Mucosa of descending colon (tissue), 3 donors: ENCODE measurements at regions not wholly inside any gene's neighbourhood (a gene's known extent, or its start where the extent isn't known, plus 50 kb on each side); places are given as distances from the start of the nearest gene placed in this dataset.

Experiments used
- ATAC-seq: fragments of 200-7000 bp; cut with Tn5 transposase; one replicate; pipeline ENCODE4 v1.9.1; 2020; ENCODE audit warnings: mild to moderate bottlenecking, moderate library complexity
- DNase-seq, 3 donors: peaks; one replicate each; pipeline ENCODE4 v3.0.0-alpha.2; 2020
- H3K36me3 ChIP-seq: fragments of 200-600 bp; one replicate; pipeline ENCODE4 v1.8.0; 2021; ENCODE audit warnings: low read depth, mild to moderate bottlenecking
- H3K4me1 ChIP-seq: fragments of 200-600 bp; one replicate; pipeline ENCODE4 v1.8.0; 2021; ENCODE audit warnings: low read depth, mild to moderate bottlenecking
- H3K4me3 ChIP-seq: fragments of 200-600 bp; one replicate; pipeline ENCODE4 v1.8.0; 2021; ENCODE audit warnings: mild to moderate bottlenecking
- H3K9me3 ChIP-seq: fragments of 200-600 bp; one replicate; pipeline ENCODE4 v1.8.0; 2021; ENCODE audit warnings: mild to moderate bottlenecking
- CTCF ChIP-seq: fragments of 200-600 bp; IDR thresholded peaks from one replicate; pipeline ENCODE4 v1.8.0; 2022; ENCODE audit warnings: antibody characterized with exemption, mild to moderate bottlenecking
- intact Hi-C, 2 donors: fragments of 100-400 bp; cut with DNase I in 1 of 2; cut with micrococcal nuclease in 1 of 2; formaldehyde crosslinking; loops; one replicate each; pipeline versions ENCODE4 v1.11.0 to v1.11.1; 2022; cut with DNase I, micrococcal nuclease
- donor health status: DM: no; HTN: no; CAD: no; lungs with moderate emphysema.
- donor health status: DM: no; HTN: no; CAD: no.
- donor health status: DM: no; HTN: yes; CAD: no.

DNA sequence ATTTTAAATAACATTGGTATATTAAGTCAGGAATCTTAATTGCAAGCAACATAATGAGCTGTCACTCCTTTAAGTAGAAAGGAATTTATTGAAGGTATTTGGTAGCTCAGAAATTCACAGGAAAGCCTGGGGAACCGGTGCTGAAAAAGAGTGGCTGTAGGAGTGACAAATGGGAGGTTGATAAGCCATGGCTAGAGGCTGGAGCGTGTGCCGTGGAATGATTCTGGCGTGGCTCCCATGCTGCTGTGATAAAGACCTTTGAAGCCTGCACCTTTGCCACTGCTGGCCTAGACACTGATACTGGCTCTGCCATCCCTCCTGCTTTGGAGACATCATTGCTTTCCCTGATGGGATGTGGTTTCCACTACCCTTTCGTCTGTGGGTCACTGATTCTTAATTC is 65.7 kb upstream of the ATG10 start:
- intact Hi-C loops, result no loop called here
- Histone ChIP-seq H3K36me3 (no peaks in the 10 kb centered on the region), H3K9me3 (no peaks in the 10 kb centered on the region), H3K4me3 (no peak overlapping the region), H3K4me1 (no peaks in the 10 kb centered on the region)
- TF ChIP-seq CTCF, result no peak
- ATAC-seq, result no peak
- no peak for DNase-seq

- H3K9me3 ChIP-seq, result no peaks in the 10 kb centered on the region
- intact Hi-C loops, result no loop called here
- no peak overlapping the region for H3K4me3 ChIP-seq
- ATAC-seq (no peak), DNase-seq (no peak)
- no peak for TF ChIP-seq CTCF
- no peaks in the 10 kb centered on the region for H3K36me3 ChIP-seq
- H3K4me1 ChIP-seq, result no peaks in the 10 kb centered on the region
These were observed 67.0 kb upstream of the ATG10 start for GRCh38 chr5:81904861-81905260.

- intact Hi-C loops, result no loop called here
- H3K4me1 ChIP-seq, result no peaks in the 10 kb centered on the region
- no peak overlapping the region for H3K4me3 ChIP-seq
- no peak for ATAC-seq
- DNase-seq, result no peak
- no peak for TF ChIP-seq CTCF
- no peaks in the 10 kb centered on the region for H3K36me3 ChIP-seq
- no peaks in the 10 kb centered on the region for H3K9me3 ChIP-seq
These were observed 67.7 kb upstream of the ATG10 start for GRCh38 chr5:81904166-81904565.

DNA sequence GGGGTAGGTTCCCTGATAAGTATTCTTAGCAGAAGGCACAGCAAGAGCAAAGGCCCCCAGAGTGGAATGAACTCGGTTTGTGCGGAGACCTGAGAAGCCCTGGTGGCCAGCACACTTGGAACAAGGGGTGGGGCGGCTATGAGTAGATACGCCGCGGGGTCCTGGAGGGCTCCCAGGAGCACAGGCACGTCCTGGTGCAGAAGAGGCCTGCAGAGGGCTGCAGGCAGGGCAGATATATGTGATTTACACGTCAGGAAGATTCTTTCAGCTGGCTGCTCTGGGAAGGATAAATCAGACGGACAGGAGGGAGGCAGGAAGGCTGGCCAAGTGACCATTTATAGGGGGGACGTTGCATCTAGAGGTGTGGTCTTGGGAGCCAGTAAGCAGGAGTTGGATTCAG is 70.2 kb upstream of the ATG10 start:
- DNase-seq, result no peak
- intact Hi-C loops, result no loop called here
- H3K4me3 ChIP-seq, result no peak overlapping the region
- no peaks in the 10 kb centered on the region for H3K36me3 ChIP-seq
- TF ChIP-seq CTCF, result no peak
- H3K4me1 ChIP-seq, result no peaks in the 10 kb centered on the region
- no peak for ATAC-seq
- H3K9me3 ChIP-seq, result no peaks in the 10 kb centered on the region

DNA sequence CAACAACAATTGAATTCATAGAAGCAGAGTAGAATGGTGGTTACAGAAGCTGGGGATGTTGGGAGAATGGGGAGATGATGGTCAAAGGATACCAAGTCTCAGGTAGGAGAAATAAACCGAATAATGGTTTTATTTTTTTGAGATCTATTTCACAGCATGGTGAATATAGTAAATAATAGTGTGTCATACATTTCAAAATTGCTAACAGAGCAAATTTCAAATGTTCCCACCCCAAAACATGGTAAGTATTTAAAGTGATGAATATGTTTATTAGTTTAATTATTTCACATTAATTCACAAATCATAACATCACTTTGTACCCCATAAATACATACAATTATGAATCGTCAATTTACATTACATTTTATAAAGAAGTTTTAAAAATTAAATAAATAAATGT is 72.7 kb upstream of the ATG10 start:
- DNase-seq (no peak), ATAC-seq (no peak)
- H3K4me1 ChIP-seq, result no peaks in the 10 kb centered on the region
- no peaks in the 10 kb centered on the region for H3K9me3 ChIP-seq
- no peaks in the 10 kb centered on the region for H3K36me3 ChIP-seq
- no peak overlapping the region for H3K4me3 ChIP-seq
- no peak for TF ChIP-seq CTCF
- intact Hi-C loops, result no loop called here

- intact Hi-C loops, result no loop called here
- Histone ChIP-seq H3K4me1 (no peaks in the 10 kb centered on the region), H3K36me3 (no peaks in the 10 kb centered on the region), H3K9me3 (no peaks in the 10 kb centered on the region), H3K4me3 (no peak overlapping the region)
- DNase-seq (no peak), ATAC-seq (peak; percentile 34)
- TF ChIP-seq CTCF, result no peak
These were observed 73.4 kb upstream of the ATG10 start for GRCh38 chr5:81898403-81898802.
